ENCODE measurements at regions not wholly inside any gene's neighbourhood (a gene's known extent, or its start where the extent isn't known, plus 50 kb on each side); places are given as distances from the start of the nearest gene placed in this dataset.

GRCh38 chr20:39299783-39300182 lies 337.6 kb downstream of the DHX35 start:
- in situ Hi-C loops (cut with MboI; ENCODE audit: low sequenced_read_pairs, unreplicated experiment): no loop called here
- no peak for DNase-seq (ENCODE audit: low spot score)

GRCh38 chr20:39298571-39299506 lies 336.7 kb downstream of the DHX35 start:
- no peak for DNase-seq (ENCODE audit: low spot score)
- in situ Hi-C loops (cut with MboI; ENCODE audit: low sequenced_read_pairs, unreplicated experiment): no loop called here
- TF ChIP-seq CTCF (IDR thresholded peaks at IDR 0.05; ENCODE audit: borderline replicate concordance, control extremely low read depth, extremely low read depth, insufficient read depth, missing control alignments): no peak

More at GRCh38 chr20:39299783-39300182, 337.6 kb downstream of the DHX35 start:
- no peak for TF ChIP-seq CTCF (IDR thresholded peaks at IDR 0.05; ENCODE audit: borderline replicate concordance, control extremely low read depth, extremely low read depth, insufficient read depth, missing control alignments)

- in situ Hi-C loops (cut with MboI; ENCODE audit: low sequenced_read_pairs, unreplicated experiment): no loop called here
- no peak for DNase-seq (ENCODE audit: low spot score)
- TF ChIP-seq CTCF (IDR thresholded peaks at IDR 0.05; ENCODE audit: borderline replicate concordance, control extremely low read depth, extremely low read depth, insufficient read depth, missing control alignments): no peak
Observed at GRCh38 chr20:39298121-39298520, 336.0 kb downstream of the DHX35 start.

- no peak for DNase-seq (ENCODE audit: low spot score)
- TF ChIP-seq CTCF (IDR thresholded peaks at IDR 0.05; ENCODE audit: borderline replicate concordance, control extremely low read depth, extremely low read depth, insufficient read depth, missing control alignments): no peak
- in situ Hi-C loops (cut with MboI; ENCODE audit: low sequenced_read_pairs, unreplicated experiment): no loop called here
Observed at GRCh38 chr20:39295301-39295700, 333.2 kb downstream of the DHX35 start.

DNA sequence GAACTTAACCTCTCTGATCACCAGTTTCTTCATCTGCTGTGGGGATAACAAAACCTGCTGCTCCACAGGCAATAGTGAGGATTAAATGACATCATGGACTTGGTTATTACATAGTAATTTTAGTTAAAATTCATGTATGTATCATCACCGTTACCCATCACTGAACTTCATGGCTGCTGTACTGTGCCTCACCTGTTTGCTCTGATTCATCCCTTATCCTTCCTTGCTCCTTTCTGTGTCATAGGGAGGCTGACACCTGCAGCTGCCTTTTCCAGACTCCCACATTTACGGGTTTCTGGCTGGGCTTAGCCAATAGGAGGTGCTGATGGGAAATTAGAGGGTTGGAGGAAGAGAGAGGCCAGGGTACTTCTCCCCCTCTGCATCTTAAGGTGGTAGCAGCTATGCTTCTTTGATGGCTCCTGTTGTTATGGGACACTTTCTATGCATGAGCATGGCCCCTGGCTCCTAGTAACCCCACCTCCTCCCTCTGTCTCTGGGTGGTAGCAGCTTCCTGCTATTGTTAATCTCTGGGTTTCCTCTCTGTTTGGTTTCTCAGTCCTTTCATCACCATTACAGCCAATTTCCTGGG lies 332.1 kb downstream of the DHX35 start:
- in situ Hi-C loops (cut with MboI; ENCODE audit: low sequenced_read_pairs, unreplicated experiment): no loop called here
- DNase-seq (ENCODE audit: low spot score): no peak
- TF ChIP-seq CTCF (IDR thresholded peaks at IDR 0.05; ENCODE audit: borderline replicate concordance, control extremely low read depth, extremely low read depth, insufficient read depth, missing control alignments): no peak

DNA sequence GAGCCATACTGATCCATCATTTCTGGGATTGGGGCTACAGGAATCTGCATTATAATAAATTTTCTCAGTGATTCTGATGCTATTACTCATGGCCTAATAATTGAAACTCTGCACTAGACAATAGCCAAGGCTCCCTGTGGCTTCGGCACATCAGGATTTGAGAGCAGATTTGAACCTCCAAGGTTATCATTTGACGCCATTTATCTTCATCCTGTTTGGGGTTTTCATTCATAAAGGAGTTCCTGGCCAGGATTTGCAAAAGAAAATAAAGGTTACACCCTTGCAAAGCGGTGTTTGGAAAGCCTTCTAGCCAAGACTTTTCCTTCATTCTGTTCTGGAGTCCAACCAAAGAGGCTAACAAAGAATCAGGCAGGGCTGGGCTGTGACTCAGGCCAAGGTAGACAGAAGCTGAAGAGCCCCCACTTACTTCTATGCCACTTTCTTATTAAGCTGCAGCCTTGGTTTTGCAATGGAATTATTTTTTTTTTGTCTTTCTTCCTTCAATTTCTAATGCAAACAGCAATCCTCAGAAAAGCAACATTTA lies 330.1 kb downstream of the DHX35 start:
- in situ Hi-C loops (cut with MboI; ENCODE audit: low sequenced_read_pairs, unreplicated experiment): no loop called here
- TF ChIP-seq CTCF (IDR thresholded peaks at IDR 0.05; ENCODE audit: borderline replicate concordance, control extremely low read depth, extremely low read depth, insufficient read depth, missing control alignments): no peak

More for the DNA sequence above, 330.1 kb downstream of the DHX35 start:
- no peak for DNase-seq (ENCODE audit: low spot score)
